ENCODE measurements at regions not wholly inside any gene's neighbourhood (a gene's known extent, or its start where the extent isn't known, plus 50 kb on each side); places are given as distances from the start of the nearest gene placed in this dataset.

- DNase-seq, result peak; percentile 46
Measured at GRCh38 chr6:113597231-113597583, 259.9 kb upstream of the MARCKS start.

DNA sequence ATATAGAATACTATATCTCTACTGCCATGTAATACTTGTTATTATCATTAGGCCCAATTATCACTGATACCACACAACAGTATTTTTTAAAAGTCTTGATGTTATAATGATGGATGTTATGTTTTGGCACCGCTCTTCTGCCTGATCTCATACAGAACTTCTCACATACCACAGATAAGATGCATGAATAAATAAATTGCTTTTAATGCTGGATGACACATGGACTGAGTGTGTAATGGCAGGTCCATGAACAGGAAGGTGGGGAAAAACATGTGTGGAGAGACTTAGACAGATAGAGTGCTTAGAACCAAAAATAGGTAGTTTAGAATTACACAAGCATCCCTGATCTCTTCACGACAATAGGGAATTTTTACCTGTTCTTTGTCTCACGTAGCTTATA is 258.4 kb upstream of the MARCKS start:
- DNase-seq, result no peak

GRCh38 chr6:113599444-113599843 is 257.7 kb upstream of the MARCKS start:
- DNase-seq, result no peak

DNA sequence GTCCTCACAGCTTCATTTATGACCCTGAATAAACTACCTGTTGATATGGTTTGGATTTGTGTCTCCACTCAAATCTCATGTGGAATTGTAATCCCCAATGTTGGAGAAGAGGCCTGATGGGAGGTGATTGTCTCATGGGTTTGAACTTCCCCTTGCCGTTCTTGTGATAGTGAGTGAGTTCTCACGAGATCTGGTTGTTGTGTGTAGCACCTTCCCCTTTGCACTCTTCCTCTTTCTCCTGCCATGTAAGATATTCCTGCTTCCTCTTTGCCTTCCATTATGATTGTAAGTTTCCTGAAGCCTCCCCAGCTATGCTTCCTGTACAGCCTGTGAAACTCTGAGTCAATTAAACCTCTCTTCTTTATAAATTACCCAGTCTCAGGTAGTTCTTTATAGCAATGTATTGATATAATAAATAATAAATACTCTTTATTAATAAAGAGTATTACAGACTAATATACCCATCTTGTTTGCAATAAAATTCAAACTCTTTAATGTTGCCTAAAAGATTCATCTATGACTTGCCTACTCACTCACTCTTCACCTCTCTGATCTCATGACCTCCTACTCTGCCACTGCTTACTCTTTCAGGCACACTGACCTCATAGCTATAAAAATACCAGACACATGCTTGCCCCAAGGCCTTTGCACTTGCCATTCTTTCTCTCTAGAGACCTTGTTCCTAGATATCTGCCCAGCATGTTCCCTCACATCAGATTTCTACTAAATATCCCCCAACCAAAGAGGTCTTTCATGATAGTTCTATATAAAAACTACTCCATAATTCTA is 256.4 kb upstream of the MARCKS start:
- peak; percentile 90 for DNase-seq

DNA sequence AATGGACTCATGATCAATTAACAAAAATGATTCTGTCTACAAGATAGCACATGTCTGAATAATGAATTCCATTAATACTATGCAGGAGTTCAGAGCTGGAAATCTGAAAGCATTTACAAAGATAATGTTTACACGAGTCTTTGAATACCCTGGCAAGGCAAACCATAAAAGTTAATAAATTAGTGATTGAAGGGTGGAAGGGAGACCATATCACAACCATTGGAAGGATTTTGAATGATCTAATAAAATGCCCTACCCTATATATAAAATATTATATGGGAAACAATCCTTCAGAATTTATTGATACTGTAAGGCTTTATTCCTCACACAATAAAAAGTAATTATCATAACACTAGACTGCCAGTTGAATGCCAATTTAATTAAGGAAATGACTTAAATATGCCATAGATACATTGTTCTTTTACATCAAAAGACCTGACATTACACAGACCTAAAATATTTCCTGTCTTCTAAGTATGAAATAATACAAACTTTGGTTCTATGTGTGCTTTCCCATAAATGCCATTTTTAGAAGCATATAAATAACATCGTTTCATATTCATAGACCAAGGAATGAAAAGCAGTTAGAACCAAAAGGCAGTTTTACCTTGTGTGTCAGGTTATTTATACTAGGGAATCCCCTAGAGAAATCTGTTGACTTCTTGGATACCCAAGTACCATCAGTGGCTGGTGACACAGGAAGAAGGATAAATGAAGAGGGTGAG is 249.2 kb upstream of the MARCKS start:
- no peak for DNase-seq

DNA sequence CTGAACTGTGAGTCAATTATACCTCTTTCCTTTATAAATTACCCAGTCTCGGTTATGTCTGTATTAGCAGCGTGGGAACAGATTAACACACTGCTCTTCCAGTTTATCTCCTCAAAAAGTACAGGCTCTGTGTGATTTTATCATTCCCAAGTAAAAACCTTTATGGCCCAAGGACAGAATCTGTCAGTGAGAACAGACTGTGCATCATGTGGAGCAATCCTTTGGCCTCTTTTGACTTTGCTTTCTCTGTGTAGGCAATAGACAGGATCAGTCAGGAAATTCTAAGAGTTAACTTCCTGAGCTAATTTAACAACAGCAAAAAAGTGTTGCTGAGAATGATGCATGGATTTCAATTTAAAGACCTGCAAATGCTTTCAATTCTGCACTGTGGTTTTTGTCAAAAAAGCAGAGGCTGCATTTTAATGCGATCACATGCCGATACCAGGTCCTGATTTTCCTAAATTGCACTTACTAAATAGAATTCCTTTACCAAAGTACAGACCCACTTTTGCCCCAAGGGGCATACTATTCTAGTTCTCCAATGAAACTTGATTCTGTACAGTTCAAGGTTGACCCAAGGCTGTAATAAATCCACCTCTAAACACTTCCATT is 246.7 kb upstream of the MARCKS start:
- no peak for DNase-seq

DNA sequence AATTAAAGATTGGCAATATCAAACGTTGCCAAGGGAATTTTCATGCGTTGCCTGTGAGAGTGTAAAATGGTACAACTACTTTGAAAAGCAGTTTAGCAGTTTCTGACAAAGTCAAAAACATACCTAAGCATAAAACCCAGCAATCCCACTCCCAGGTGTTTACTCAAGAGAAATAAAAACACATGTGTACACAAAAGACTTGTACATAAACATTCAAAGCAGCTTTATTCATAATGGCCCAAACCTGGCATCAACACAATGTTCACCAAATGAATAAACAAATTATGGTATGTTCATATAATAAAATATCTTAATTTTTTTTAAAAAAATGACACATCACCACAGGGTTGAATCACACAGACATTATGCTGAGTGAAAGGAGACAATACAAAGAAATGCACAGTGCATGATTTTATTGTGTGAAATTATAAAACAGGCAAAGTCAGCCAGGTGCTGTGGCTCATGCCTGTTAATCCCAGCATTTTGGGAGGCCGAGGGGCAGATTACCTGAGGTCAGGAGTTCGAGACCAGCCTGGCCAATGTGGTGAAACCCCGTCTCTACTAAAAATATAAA is 240.4 kb upstream of the MARCKS start:
- DNase-seq, result no peak

DNA sequence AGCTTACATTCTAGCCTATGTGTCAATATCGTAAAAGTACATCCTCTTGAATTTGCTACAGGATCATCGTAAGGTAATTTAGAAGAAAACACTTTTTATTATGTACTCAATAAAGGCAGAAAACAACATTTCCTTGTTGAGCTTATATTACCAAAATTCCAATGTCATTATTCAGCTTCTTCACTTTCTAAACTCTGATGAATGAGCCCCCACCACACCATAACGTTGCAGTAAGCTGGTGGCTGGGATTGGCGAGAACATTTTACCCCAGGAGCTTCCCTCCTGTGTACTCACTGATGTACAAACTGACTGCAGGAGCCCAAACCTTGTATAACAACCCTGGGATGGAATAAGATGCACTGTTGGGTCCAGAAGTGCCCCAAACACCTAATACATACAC is 238.1 kb upstream of the MARCKS start:
- no peak for DNase-seq

GRCh38 chr6:113620386-113620785 is 236.8 kb upstream of the MARCKS start:
- DNase-seq, result peak; percentile 55

DNA sequence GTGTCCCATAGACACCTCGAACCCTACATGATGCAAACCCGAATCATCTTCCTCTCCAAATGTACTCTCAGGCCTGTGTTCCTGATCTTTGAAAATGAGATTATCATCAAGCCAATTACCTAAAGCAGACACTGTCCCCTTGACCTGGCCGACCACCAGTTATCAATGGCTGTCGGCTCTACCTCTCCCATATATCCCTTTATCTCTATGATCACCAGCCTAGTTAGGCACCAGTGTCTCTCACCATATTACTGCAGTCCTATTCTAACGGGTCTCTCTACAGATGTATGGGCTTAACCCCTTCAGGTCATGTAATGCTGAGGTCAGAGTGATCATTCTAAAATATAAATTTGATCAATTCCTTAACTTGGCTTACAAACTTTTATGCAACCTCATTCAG is 234.9 kb upstream of the MARCKS start:
- DNase-seq, result no peak

GRCh38 chr6:113623129-113623528 is 234.0 kb upstream of the MARCKS start:
- no peak for DNase-seq

DNA sequence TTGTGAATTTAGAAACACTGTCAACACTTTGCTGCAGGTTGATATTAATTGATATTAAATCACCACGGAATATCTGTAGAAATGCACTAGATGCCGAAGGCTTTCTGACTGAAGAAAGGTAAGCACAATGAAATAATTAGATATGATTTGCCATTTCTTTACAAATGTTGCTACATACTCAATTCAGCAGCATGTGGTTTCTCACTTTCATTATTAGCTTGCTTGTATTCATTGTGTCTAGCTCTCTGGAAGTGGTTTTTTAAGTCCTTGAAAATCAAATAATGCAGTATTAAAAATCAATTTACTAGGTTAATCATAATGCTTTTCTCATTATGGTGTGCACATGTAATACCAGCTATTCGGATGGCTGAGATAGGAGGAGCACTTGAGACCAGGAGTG is 231.3 kb upstream of the MARCKS start:
- no peak for DNase-seq

GRCh38 chr6:113626475-113626874 is 230.7 kb upstream of the MARCKS start:
- no peak for DNase-seq

DNA sequence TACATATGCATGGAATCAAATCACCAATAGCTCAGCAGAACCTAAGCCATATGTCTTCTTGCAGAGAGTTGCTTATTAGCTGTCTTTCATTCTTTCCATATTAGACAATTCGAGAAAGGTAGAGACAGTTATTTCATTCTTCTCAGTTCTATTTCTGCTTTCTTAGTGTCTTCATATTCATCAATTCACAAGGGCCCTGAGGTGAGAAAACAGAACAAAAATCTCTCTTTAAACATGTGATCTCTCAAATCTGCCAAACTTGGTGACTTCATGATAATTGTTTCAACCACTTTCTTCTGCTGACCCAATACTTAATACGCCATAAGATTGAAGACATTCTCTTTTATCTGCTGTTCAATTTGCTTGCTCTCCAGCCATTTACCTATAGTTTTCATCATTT is 229.7 kb upstream of the MARCKS start:
- DNase-seq, result no peak

- peak; percentile 14 for DNase-seq
Measured at GRCh38 chr6:113629256-113629655, 227.9 kb upstream of the MARCKS start.

GRCh38 chr6:113629975-113630737 is 227.0 kb upstream of the MARCKS start:
- DNase-seq, result no peak

- peak; percentile 85 for DNase-seq
Measured at GRCh38 chr6:113630738-113631535, 226.2 kb upstream of the MARCKS start.

DNA sequence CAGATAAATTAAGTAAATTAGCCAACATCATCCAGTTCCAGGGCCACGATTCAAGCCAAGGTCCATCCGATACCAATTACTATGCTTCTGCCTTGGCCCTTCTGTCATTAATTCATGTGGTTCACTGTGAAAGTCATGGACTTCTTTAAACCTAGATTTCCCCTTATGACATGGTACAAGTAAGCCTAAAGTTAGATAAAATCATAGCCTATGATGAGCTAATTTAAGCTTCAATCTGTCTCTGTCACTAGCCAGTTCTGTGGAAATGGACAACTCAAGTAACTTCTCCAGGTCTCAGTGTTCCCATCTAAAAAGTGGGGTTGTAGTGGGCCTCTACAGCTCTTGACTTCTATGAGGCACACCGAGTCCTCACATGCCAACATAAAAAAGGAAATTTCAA is 225.5 kb upstream of the MARCKS start:
- no peak for DNase-seq

DNA sequence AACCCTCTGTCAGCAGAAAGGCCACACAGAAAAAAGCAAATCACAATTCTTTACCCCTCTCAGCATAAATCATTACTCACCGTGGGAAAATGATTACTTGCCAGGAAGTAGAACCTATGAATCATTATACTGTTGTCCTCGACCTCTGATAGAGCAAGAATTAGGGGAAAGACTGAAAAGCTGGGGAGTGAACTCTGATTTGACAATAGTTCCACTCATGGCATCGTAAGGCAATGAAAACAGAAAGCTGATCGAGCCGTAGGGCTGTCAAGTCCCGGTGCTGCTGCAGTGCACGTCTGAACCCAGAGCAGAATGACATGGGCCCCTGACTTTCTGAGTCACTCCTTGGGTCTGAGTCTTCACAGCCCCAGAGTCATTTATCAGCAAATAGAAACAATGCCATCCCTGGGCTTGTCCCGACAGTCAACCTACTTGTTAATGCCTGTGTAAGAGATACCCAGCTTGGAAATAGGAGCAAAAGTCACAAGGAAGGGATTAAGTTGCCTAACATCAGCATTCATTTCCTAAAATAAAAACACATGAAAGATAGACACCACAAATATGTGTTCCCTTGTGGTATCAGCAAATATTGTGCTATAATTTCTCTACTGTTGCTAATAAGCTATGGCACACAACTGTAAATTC is 224.8 kb upstream of the MARCKS start:
- DNase-seq, result peak; percentile 43

DNA sequence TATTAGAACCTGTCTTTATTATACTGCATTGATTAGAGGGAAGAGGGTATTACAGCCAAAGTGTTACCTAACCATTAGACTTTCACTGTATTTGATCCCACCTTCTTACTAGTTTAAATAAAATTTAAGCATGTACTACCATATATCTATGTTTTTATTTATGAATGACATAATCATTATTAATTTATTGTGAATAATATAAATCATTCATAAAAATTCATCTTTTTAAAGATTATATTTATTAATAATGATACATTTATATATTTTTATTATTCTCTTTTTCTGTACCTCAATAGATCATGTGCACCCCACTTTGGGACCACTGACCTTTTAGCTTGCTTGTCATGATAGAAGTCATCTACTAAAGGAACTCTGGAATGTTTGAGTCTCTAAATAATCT is 223.5 kb upstream of the MARCKS start:
- no peak for DNase-seq

- DNase-seq, result peak; percentile 87
Measured at GRCh38 chr6:113634352-113635163, 222.6 kb upstream of the MARCKS start.

All from MV-4-11 (cell line).